ENCODE measurements at regions not wholly inside any gene's neighbourhood (a gene's known extent, or its start where the extent isn't known, plus 50 kb on each side); places are given as distances from the start of the nearest gene placed in this dataset.

DNA sequence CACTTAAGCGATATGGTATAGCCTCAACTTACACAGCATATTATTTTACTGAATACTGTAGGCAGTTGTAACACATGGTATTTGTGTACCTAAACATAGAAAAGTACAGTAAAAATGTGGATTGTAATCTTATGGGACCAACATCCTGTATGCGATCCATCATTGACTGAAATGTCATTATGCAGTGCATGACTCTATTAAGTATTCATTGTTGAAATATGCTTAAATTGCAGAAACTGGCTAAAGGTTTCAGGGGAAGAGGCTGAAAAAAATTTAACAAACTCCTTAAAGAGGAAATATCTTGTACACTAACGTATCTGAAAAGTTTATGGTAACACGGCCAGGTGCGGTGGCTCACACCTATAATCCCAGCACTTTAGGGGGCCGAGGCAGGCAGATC, 214.1 kb upstream of the PARD3B start:
- WGBS (ENCODE audit: low lambda C conversion rate) = 78% methylated on average over 6 of the region's 6 CpGs
- BruUV-seq (replicated peaks) = no TSS peak
- Histone ChIP-seq H3K9ac (ENCODE audit: insufficient read depth, low read depth, low read length) (no peak overlapping the region), H3K9me3 (ENCODE audit: low read length) (no peaks in the 10 kb centered on the region), H3K27ac (ENCODE audit: extremely low read length, insufficient read depth, low read length) (no peak overlapping the region), H3K79me2 (ENCODE audit: insufficient read depth, low read length) (no peaks in the 10 kb centered on the region), H3K27me3 (ENCODE audit: control insufficient read depth in 1 of 2, insufficient read depth in 2 of 2, low read length in 2 of 2) (no peaks in the 10 kb centered on the region), H3K4me1 (ENCODE audit: insufficient read depth, low read length) (no peaks in the 10 kb centered on the region), H3K36me3 (replicated peaks in 1 of 2; ENCODE audit: control insufficient read depth in 1 of 2, insufficient read depth in 2 of 2, low read length in 2 of 2) (no peaks in the 10 kb centered on the region), H4K20me1 (ENCODE audit: insufficient read depth, low read length) (no peaks in the 10 kb centered on the region), H2AFZ (ENCODE audit: low read length) (no peak overlapping the region), H3K4me3 (replicated peaks in 1 of 3; ENCODE audit: insufficient read depth in 1 of 3, low read depth in 2 of 3, low read length in 3 of 3) (no peak overlapping the region), H3K4me2 (ENCODE audit: low read depth, low read length) (no peak overlapping the region)
- intact Hi-C loops (cut with micrococcal nuclease; ENCODE audit: unreplicated experiment) = no loop called here
- no peak for TF ChIP-seq ZNF367 (CRISPR knock-in tag; IDR thresholded peaks at IDR 0.05; ENCODE audit: borderline replicate concordance)
- TF ChIP-seq ZNF598 (CRISPR knock-in tag; IDR thresholded peaks at IDR 0.05; ENCODE audit: borderline replicate concordance) = no peak
- peak; percentile 41 to 53; a peak in 2 of 4 replicates for TF ChIP-seq MAFK (conservative IDR thresholded peaks at IDR 0.05 in 1 of 2, IDR thresholded peaks at IDR 0.05 in 1 of 2; ENCODE audit: low read length in 2 of 2)
- no peak for FAIRE-seq
- DNase-seq (ENCODE audit: low spot score) = no peak
- ChIA-PET POLR2A (no interaction called here), CTCF (ENCODE audit: low intra/inter-chr PET ratio, low total read pairs) (no interaction called here)
- in situ Hi-C loops (cut with HindIII; ENCODE audit: extremely low pct_ligation_motif_present, low pct_unique_long_range_greater_than_20kb) = loop anchor here (25.0 kb wide), 1 partner anchor 1556 kb away; no protein-coding TSS in a partner anchor
- no peak for ATAC-seq

GRCh38 chr2:204331988-204332387, 213.3 kb upstream of the PARD3B start:
- in situ Hi-C loops (cut with HindIII; ENCODE audit: extremely low pct_ligation_motif_present, low pct_unique_long_range_greater_than_20kb) = loop anchor here (25.0 kb wide), 1 partner anchor 1555 kb away; no protein-coding TSS in a partner anchor
- H3K27ac ChIP-seq (ENCODE audit: extremely low read length, insufficient read depth, low read length) = no peak overlapping the region
- no peak overlapping the region for H3K9ac ChIP-seq (ENCODE audit: insufficient read depth, low read depth, low read length)
- no peaks in the 10 kb centered on the region for H3K36me3 ChIP-seq (replicated peaks in 1 of 2; ENCODE audit: control insufficient read depth in 1 of 2, insufficient read depth in 2 of 2, low read length in 2 of 2)
- BruUV-seq (replicated peaks) = no TSS peak
- no peak for ATAC-seq
- H3K9me3 ChIP-seq (ENCODE audit: low read length) = no peaks in the 10 kb centered on the region
- ChIA-PET CTCF (ENCODE audit: low intra/inter-chr PET ratio, low total read pairs) (no interaction called here), POLR2A (no interaction called here)
- no peak overlapping the region for H3K4me3 ChIP-seq (replicated peaks in 1 of 3; ENCODE audit: insufficient read depth in 1 of 3, low read depth in 2 of 3, low read length in 3 of 3)
- no peak overlapping the region for H3K4me2 ChIP-seq (ENCODE audit: low read depth, low read length)
- intact Hi-C loops (cut with micrococcal nuclease; ENCODE audit: unreplicated experiment) = no loop called here
- no peaks in the 10 kb centered on the region; the same call in 1 of the 2 replicates for H4K20me1 ChIP-seq (ENCODE audit: insufficient read depth, low read length)
- TF ChIP-seq PHF5A (CRISPR knock-in tag; IDR thresholded peaks at IDR 0.05; ENCODE audit: low read depth, unreplicated experiment) = no peak
- no peak for TF ChIP-seq PHF8 (CRISPR knock-in tag; IDR thresholded peaks at IDR 0.05)
- TF ChIP-seq PHF21A (CRISPR knock-in tag; IDR thresholded peaks at IDR 0.05) = no peak
- TF ChIP-seq NONO (IDR thresholded peaks at IDR 0.05) = no peak
- TF ChIP-seq NONO (CRISPR knock-in tag; conservative IDR thresholded peaks at IDR 0.05) = no peak
- no peak for TF ChIP-seq ZNF3 (CRISPR knock-in tag; IDR thresholded peaks at IDR 0.05)
- no peaks in the 10 kb centered on the region for H3K4me1 ChIP-seq (ENCODE audit: insufficient read depth, low read length)
- no peaks in the 10 kb centered on the region for H3K79me2 ChIP-seq (ENCODE audit: insufficient read depth, low read length)
- FAIRE-seq = no peak
- no peaks in the 10 kb centered on the region for H3K27me3 ChIP-seq (ENCODE audit: control insufficient read depth in 1 of 2, insufficient read depth in 2 of 2, low read length in 2 of 2)
- DNase-seq (ENCODE audit: low spot score) = no peak
- H2AFZ ChIP-seq (ENCODE audit: low read length) = no peak overlapping the region
- 69% methylated on average over 2 of the region's 2 CpGs for WGBS (ENCODE audit: low lambda C conversion rate)
